HG03520 (cell line): ENCODE measurements at regions not wholly inside any gene's neighbourhood (a gene's known extent, or its start where the extent isn't known, plus 50 kb on each side); places are given as distances from the start of the nearest gene placed in this dataset.

Experiments used
- ATAC-seq: cut with Tn5 transposase; IDR thresholded peaks from one replicate; pipeline ENCODE4 v1.9.1; 2021; ENCODE audit warnings: mild to moderate bottlenecking, moderate library complexity; ENCODE audit not compliant: unreplicated experiment

DNA sequence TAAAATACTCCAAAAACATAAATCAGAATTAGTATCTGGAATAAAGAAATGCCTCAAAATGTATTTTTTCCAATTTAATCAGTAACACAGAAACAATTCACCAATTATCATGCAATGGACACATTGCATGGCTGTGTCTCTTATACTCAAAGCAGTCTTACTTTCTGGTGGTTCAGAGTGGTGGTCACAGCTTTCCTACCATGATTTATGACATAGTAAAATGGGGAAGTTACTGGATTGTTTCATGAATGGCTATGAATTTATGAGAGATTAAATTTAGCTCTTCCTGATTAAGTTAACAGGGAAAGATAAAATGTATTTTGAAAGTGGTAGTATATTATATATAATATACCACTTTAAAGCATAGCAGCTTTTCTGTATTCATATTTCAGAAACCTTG, 331.5 kb upstream of the MAP3K7 start:
- no peak for ATAC-seq

DNA sequence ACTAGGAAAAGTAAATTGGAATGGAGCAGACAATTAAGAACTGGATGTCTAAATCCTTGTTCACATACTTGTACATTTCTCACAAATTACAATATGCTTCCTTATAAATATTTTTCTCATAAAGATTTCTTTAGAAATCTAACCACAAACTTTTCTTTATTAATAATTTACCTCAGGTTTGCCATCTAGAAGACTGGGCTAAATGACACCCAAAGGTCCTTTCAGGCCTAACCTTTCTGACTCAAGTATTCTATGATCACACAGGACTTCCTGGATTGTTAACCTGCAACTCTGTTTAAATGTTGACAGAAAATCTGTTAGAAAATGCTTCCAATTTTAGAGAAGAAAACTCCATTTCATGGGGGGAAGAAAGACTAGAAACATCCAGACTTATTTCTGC, 330.5 kb upstream of the MAP3K7 start:
- ATAC-seq: no peak

DNA sequence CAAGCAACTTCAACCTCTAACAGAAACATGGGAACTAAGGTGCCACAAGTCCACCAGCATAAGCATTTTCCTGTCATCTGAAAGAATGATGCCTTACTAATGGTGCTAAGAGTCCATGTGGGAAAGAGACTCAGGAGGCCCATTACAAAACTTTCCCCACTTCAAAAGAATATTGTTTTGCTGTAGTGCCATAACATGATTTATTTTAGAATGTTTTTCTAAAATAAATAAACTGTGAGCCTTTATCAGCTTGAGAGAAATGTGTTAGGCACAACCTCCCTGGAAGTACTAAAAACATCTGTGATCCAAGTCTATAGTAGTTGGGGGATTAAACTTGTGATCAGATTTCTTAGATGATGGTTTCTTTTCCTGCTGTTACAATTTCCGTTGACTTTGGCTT, 330.1 kb upstream of the MAP3K7 start:
- ATAC-seq: no peak

DNA sequence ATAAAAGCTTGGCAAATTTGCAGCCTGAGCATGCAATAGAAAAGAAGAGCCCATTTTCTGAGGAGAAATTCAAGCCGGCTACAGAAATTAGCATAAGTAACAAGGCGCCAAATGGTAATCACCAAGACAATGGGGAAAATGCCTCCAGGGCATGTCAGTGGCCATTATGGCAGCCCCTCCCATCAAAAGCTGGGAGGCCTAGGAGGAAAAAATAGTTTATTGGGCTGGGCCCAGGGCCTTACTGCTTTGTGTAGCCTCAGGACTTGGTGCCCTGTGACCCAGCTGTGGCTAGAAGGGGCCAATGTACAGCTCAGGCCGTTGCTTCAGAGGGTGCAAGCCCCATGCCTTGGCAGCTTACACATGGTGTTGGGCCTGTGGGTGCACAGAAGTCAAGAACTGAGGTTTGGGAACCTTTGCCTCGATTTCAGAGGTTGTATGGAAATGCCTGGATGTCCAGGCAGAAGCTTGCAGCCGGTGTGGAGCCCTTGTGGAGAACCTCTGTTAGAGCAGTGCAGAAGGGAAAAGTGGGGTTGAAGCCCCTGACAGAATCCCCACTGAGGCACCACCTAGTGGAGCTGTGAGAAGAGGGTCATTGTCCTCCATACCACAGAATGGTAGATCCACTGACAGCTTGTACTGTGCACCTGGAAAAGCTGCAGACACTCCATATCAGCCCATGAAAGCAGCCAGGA, 328.5 kb upstream of the MAP3K7 start:
- no peak for ATAC-seq

DNA sequence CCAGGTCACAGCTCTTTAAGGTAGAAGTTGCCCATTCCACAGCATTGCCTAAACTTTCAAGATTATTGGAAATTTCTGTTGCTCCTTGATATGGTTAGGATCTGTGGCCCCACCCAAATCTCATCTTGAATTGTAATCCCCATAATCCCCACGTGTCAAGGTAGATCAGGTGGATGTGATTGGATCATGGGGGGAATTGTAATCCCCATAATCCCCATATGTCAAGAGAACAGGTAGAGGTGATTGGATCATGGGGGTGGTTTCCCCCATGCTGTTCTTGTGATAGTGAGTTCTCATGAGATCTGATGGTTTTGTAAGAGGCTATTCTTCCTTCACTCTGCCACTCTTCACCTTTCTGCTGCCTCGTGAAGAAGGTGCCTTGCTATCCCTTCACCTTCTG, 327.4 kb upstream of the MAP3K7 start:
- no peak for ATAC-seq

DNA sequence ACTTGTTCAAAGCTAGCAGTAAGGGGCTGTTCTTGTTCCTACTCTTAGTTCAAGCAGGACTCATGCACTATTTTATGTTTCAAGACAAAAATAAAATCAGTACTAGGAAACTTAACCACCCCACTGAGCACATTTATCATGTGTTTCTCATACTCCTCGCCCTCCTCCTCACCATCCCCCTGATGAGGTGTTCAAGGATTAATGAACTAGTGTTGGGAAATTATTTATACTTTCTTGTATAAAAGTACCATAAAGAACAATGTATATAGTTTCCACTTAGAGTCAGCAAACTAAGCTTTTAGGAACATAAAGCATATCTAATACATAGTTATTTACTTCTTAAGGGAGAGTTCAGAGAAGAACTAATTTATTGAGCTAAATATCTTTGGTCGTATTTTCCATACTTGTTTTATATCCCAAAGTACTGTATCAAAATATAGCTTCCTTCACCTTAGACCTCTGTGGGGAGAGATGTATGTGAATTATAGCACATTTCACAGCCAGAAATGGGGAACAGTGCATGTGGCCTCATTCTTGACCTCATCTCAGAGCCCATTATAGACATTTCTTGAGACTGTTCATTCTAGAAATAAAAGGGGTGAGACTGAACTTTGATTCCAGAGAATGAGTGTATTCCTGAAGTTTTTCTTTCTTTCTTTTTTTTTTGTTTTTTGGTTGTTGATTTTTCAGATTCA, 326.5 kb upstream of the MAP3K7 start:
- ATAC-seq: no peak

DNA sequence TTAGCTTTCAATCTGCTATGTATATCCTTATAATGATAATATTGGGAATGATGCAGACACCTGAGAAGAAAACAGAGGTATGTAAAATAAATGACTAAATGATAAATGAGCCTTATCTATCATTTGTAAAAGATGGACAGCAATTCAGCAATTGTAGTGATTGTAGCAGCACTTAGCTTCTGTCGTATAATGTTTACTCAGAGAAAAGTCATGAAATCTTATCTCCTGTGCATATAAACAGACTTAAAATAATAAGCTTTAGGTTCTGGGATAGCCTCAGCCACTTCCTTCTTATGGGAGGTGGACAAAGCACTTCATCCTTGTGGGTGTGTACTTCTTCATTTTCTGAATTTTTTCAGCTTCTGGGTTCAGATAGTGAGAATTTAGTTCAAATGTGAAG, 324.8 kb upstream of the MAP3K7 start:
- no peak for ATAC-seq

DNA sequence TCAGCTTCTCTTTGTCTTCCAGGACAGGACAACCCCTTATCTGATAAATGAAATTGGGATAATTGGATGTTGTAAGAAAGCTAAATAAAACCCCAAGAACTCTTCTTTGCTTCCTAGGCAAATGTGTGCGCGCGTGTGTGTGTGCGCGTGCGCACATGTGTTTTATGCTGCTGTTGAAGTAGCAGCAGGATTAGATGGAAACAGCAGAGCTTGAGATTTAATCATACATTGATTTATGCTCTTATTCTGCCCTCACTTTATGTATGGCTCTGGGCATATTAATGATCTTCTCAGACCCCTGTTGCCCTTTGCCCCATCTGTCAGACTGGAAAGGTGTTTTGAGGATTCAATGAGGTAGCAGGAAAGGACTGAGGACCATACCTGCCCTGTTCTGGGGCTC, 324.0 kb upstream of the MAP3K7 start:
- ATAC-seq: no peak

DNA sequence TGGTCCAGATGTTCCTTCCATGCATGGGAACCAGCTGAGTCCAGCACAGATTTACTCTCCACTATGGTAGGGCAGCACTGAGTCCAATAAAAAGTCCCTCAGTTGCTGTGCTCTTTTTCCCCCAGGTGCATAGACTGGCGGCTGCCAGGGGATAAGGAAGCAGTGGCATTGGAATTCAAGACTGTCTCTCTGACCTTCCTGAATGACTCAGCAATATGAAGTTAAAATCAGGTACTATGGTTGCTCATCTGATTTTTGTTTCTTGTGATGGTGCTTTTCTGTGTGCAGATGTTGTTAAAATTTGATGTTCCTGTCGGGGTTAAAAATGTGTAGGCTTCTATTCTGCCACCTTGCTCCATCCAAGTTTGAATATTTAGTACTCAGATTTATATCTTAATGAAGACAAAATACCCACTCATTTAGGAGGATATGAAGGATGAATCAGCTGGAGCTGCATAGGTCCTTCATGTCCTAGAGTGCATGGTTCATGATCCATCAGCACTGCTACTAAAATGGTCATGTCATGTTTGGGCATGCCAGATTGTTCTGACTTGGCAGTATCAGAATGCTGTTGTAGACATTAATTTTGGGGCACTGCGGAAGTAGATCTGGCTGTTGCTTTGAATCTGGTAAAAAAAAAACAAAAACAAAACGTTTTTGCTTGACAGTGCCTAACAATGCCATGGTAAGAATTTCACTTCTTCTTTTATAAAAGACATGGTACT, 321.2 kb upstream of the MAP3K7 start:
- ATAC-seq: no peak

DNA sequence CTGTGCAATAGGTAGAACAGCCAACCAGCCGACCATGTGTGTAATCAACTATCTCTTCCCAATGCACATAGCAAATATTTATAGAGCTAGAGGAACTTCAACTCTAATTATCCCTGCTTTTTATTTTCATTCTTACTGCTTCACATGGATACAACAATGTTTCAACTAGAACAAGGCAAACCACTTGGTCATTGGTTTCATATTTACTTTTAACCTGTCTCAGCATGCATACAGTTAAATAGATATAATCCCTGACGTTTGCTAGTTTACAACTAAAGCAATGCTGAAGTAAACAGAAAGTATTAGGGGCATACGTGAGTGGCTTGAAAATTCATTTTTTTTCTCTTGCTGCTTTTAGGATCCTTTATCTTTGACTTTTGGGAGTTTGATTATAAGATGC, 318.5 kb upstream of the MAP3K7 start:
- no peak for ATAC-seq

DNA sequence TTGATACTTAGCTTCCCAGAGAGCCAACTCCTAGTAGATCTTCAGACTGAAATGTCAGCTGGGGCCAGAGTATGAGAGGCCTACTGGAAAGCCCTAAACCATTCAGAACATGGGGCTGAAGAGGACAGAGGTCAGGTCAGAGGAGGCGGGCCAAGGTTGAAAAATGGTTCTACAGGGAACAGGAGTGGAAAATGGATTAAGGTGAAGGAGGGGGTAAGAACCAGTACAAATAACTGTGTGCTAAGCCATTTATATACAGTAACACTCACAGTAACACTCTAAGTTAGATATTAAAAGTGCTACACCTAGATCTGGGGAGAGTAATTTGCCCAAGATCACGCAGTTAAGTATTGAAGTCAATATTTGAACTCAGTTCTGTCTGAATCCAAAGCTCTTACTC, 313.2 kb upstream of the MAP3K7 start:
- ATAC-seq: no peak

DNA sequence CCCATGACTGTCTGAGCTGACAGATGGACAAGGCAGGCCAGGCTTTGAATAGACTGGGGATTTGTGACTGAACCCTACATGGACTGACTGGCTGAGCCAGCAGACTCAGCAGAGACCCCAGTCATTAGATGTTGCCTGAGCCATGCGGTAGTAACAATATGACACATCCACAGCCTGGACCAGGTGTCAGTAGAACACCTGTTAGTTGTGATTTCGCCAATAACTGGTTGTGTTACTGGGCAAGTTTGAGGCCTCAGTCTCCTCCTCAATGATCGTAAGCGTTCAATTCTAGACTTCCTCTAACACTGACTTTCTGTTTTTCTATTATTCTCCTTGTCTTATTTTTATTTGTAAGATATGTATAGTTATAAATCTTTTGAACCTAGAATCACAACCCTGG, 311.9 kb upstream of the MAP3K7 start:
- ATAC-seq: no peak

DNA sequence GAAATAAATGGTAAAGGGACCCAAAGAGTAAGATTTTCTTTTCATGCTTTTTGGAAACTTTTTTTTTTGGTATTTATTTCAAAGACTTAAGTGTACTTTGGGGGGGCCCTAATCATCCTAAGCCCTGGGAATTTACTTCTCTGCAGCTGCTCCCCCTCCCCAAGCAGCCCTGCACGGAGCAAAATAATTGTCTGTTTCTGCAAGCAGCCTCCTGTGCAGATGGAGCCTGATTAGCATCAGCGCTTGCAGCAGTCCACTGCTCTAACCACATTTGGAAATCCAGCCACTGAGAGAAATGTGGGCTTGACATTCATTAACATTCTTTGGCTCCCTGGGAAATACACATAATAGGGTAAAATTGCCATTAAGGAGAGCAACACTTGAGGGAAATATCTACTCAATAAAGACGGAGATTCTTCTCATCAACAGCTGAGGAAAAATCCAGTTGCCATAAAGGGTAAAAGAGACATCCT, 309.2 kb upstream of the MAP3K7 start:
- ATAC-seq: no peak

DNA sequence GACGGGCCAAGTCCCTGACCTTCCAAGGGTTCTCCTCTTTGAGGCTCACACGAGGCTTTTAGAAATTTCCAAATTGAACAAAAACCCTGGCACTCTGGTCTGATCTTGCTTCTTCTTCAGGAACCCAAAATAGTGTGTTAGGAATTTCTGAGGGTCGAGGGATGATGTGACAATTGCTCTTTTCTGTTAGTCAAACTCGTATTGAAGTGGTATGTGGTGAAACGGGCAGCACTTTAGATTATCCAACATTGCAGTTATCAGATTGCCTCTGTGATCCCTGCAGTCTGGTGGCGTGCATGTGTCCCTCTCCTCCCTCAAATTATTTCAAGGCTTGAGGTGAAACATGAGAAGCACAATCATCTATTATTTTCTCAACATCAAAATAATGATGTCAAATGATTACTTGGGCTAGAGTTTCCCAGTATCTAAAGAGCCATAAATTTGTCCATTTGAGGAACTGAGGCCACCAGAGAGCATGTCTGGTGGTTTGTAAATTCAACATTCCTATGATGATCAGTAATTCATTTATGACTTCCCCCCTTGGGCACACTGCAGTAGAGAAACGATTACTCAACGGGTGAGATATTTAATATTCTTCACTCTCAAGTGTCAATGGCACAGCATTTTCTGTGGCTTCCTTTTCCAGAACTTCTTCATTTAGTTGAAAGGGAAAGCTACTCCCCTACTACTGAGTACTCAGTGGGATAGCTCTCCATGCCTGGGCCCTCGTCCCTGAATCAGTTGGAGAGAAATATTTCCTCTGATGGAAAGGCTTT, 308.6 kb upstream of the MAP3K7 start:
- ATAC-seq: no peak

DNA sequence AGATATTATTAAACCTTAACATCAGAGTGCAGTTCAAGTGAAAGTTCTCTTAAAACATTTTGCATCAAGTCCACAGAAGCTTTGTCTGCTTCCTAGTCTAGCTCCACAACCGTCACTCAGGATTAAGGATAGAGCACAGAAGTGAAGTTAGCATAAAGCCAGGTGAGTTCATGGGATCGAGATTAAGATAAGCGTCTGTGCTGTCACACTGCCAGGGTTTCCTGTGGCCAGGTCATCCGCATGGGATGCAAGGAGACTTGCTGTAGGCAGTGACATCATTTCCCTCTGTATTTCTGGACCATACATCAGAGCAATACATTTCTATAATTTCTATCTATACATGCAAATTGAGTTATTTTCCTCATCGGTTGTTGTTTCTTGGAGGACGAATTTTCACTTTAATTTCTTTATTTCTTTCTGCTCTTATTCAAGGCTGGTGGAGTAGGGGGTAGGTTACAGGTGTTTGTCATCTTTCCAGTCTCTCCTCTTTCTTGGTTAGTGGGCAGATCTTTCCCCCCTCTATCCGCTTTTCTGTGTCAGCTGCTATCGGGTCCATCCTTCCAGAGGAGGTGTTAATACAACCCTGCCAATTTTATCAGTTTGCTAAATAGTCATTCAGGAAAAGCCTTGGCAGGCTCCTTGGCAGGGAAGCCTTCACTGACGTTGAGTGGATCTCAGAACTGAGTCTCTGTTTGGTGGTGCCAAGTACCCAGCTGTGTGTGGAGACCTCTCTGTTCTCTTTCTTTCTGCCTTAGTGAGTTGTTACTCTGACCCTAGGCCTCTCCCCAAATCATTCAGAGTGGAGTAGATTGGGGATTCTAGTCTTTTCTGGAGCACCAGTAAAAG, 307.6 kb upstream of the MAP3K7 start:
- ATAC-seq: no peak

DNA sequence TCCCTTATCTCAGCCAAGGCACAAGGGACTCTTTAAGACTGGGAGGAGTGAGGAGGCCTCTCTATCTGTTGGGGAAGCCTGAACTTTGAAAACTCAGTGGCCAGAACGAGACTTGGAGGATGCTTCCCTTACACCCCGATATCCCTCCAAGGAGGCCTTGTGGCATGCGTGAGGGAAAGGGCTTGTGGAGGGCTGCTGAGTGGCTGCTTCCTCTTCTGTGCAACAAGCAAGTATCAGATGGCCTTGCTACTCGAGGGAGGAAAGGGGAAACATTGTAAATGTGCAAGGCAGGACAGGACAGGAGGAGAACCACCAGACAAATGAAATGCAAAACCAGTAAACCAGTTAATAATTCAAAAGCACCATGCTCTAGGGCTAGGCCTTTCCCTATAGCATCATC, 306.5 kb upstream of the MAP3K7 start:
- no peak for ATAC-seq

DNA sequence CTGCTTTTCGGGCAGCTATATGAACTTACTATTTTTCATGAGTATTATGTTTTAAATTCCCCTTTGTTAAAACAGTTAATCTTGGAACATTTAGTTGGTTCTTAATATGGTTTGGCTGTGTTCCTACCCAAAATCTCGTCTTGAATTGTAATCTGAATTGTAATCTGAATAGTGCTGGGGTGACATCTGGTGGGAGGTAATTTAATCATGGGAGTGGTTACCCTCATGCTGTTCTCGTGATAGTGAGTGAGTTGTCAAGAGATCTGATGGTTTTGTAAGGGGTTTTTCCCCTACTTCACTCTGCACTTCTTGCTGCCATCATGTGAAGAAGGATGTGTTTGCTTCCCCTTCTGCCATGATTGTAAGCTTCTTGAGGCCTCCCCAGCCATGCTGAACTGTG, 305.4 kb upstream of the MAP3K7 start:
- no peak for ATAC-seq

DNA sequence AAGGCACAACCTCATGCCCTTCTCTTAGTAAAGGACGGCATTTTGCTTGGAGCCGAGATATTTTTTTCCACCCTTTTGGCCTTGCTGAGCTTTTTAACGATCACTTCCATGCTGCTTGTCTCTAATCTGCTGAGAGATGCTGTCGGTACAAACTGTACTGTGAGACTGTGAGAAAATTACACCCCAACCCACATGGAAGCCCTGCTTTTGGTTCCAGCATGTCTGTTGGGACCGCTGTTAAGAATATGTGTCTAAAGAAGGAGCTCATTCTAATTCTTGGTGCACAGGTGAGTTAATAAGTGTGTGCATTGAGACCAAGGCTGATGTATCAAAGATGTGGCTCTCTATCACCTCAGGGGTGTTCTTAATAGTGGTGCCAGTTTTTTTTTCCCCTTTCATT, 304.5 kb upstream of the MAP3K7 start:
- no peak for ATAC-seq

DNA sequence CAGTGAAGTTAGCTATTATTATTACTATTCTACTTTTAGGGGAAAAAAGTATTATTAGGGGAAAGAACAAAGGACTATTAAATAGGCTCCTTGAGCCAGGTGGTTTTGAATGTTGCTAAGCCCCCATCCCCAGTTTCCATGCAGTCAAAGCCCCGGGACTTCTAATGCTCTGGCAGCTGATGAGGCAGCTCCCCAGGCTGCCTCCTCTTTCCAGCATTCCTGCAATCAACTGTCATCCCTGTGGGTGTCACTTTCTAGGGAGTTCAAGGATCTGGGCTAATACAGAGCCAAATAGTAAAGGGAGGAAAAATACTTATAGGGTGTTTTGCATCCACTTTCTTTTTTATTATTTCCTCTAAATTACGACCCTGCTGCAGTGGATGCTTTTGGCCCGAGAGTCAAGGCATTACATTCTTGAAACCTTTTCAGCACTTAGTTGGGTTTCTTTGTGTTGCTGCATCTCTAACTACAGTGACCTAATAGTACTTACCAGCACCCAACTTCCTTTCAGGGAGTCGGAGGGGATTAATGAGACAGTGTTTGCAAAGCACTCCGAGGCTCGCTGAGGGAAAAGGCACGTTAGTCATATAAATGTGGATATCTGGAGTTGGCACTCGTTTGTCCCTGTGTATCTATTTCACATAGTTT, 303.9 kb upstream of the MAP3K7 start:
- no peak for ATAC-seq

DNA sequence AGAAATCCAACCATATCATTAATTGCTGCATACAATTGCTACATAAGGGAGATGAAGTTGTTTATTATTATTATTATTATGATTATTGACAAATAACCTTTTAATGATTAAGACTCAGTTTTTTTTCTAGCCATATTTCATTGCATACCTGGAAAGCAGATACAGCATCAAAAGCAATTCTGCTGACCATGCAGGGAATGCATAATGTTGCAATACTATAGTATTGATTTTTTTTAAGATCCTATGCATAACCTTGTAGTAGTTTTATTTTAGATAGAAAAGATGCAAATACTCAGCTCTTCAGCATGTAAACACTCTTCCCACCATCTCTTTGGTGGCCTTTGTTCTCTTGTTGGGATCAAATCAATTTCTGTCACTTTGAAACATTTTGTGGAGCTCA, 300.9 kb upstream of the MAP3K7 start:
- no peak for ATAC-seq
